KG1 (cell line): ENCODE measurements at regions not wholly inside any gene's neighbourhood (a gene's known extent, or its start where the extent isn't known, plus 50 kb on each side); places are given as distances from the start of the nearest gene placed in this dataset.

Experiments used
- DNase-seq: peaks from one replicate; lab custom pipeline; 2025; lab: John Stamatoyannopoulos, UW

GRCh38 chr4:159500861-159501260 is 398.0 kb downstream of the RAPGEF2 start:
- DNase-seq, result no peak

GRCh38 chr4:159503236-159504008 is 400.5 kb downstream of the RAPGEF2 start:
- no peak for DNase-seq

GRCh38 chr4:159504684-159505083 is 401.8 kb downstream of the RAPGEF2 start:
- no peak for DNase-seq

- DNase-seq, result no peak
Observed at GRCh38 chr4:159505266-159505975, 402.5 kb downstream of the RAPGEF2 start.

- DNase-seq, result no peak
Observed at GRCh38 chr4:159506801-159507517, 404.1 kb downstream of the RAPGEF2 start.

- no peak for DNase-seq
Observed at GRCh38 chr4:159508917-159509500, 406.1 kb downstream of the RAPGEF2 start.

- no peak for DNase-seq
Observed at GRCh38 chr4:159512348-159512747, 409.5 kb downstream of the RAPGEF2 start.

GRCh38 chr4:159515314-159516025 is 412.6 kb downstream of the RAPGEF2 start:
- no peak for DNase-seq

- DNase-seq, result no peak
Observed at GRCh38 chr4:159516556-159517140, 413.8 kb downstream of the RAPGEF2 start.

- no peak for DNase-seq
Observed at GRCh38 chr4:159520074-159520473, 417.2 kb downstream of the RAPGEF2 start.

GRCh38 chr4:159526172-159526571 is 423.3 kb downstream of the RAPGEF2 start:
- no peak for DNase-seq

- DNase-seq, result no peak
Observed at GRCh38 chr4:159534655-159535054, 431.8 kb downstream of the RAPGEF2 start.

- DNase-seq, result no peak
Observed at GRCh38 chr4:159538556-159538955, 435.7 kb downstream of the RAPGEF2 start.

- DNase-seq, result no peak
Observed at GRCh38 chr4:159540038-159540437, 437.2 kb downstream of the RAPGEF2 start.

GRCh38 chr4:159540501-159540900 is 437.6 kb downstream of the RAPGEF2 start:
- DNase-seq, result no peak

GRCh38 chr4:159541143-159541542 is 438.3 kb downstream of the RAPGEF2 start:
- no peak for DNase-seq

- no peak for DNase-seq
Observed at GRCh38 chr4:159542296-159542695, 439.4 kb downstream of the RAPGEF2 start.

GRCh38 chr4:159543831-159544230 is 441.0 kb downstream of the RAPGEF2 start:
- no peak for DNase-seq

GRCh38 chr4:159545556-159545955 is 442.7 kb downstream of the RAPGEF2 start:
- no peak for DNase-seq

GRCh38 chr4:159547645-159548308 is 444.9 kb downstream of the RAPGEF2 start:
- no peak for DNase-seq

- no peak for DNase-seq
Observed at GRCh38 chr4:159549098-159549518, 446.2 kb downstream of the RAPGEF2 start.
